Endothelial cell of umbilical vein (primary cell): ENCODE measurements at regions not wholly inside any gene's neighbourhood (a gene's known extent, or its start where the extent isn't known, plus 50 kb on each side); places are given as distances from the start of the nearest gene placed in this dataset.
"Not testable (repeated sequence)": the region's sequence is repeated elsewhere in the genome, so short reads cannot be mapped to it uniquely, and the experiment has no call there.

Experiments
- BruUV-seq: library from RNA; stranded (reverse); fragments of 400-500 nt; replicated peaks from 2 replicates; lab custom pipeline; 2021; lab: Mats Ljungman, UMichigan
- CTCF ChIA-PET: fragments of 300-600, 350-600 bp; sonication (Branson Sonifier 250); formaldehyde crosslinking; loops from one replicate; lab custom pipeline; 2021; ENCODE audit warnings: antibody characterized with exemption, inconsistent platforms; lab: Charles Lee
- POLR2A ChIA-PET: fragments of 300-600, 350-600 bp; sonication (Branson Sonifier 250); formaldehyde crosslinking; loops from one replicate; lab custom pipeline; 2021; ENCODE audit warnings: antibody characterized with exemption, inconsistent platforms; lab: Charles Lee
- DNase-seq: peaks from one replicate; pipeline ENCODE4 v3.0.0-alpha.2; 2011; ENCODE audit warnings: low read depth, low spot score
- FAIRE-seq: peaks from 2 replicates; lab custom pipeline; 2011; peaks lifted over from hg19 to GRCh38; lab: Jason Lieb, UNC
- H2AFZ ChIP-seq: 2 replicates; pipeline ENCODE4 v1.6.0; 2012; ENCODE audit warnings: low read depth, low read length, control low read depth, inconsistent platforms
- H3K27ac ChIP-seq: 2 replicates; pipeline ENCODE4 v1.5.1; 2011; ENCODE audit warnings: low read depth, mild to moderate bottlenecking, control low read depth, low read length, moderate library complexity; ENCODE audit not compliant: insufficient read depth
- H3K27me3 ChIP-seq, 2 experiments: 2 replicates each; pipeline versions ENCODE4 v1.6.0 to v1.6.1; 2011; ENCODE audit warnings: low read length in 2 of 2, mixed read lengths in 1 of 2; ENCODE audit not compliant: control insufficient read depth in 2 of 2, insufficient read depth in 2 of 2
- H3K36me3 ChIP-seq, 2 experiments: 2 replicates in 1 of 2; 3 replicates in 1 of 2; pipeline ENCODE4 v1.5.1; 2011; ENCODE audit warnings: low read length in 2 of 2, mild to moderate bottlenecking in 1 of 2, moderate library complexity in 1 of 2; ENCODE audit not compliant: control insufficient read depth in 2 of 2, insufficient read depth in 2 of 2; ENCODE audit errors: extremely low read depth in 1 of 2
- H3K4me1 ChIP-seq: 3 replicates; pipeline ENCODE4 v1.5.1; 2011; ENCODE audit warnings: mild to moderate bottlenecking, low read length; ENCODE audit not compliant: control insufficient read depth, insufficient read depth; ENCODE audit errors: extremely low read depth
- H3K4me2 ChIP-seq: 2 replicates; pipeline ENCODE4 v1.6.1; 2011; ENCODE audit warnings: low read length, control low read depth, mixed read lengths; ENCODE audit not compliant: insufficient read depth
- H3K4me3 ChIP-seq, 3 experiments: fragments of 200-600 bp in 1 of 3; sonication (generic), shearing (Covaris generic) in 1 of 3; replicated peaks in 1 of 3; 2 replicates each; pipeline ENCODE4 v1.5.1; 2011 to 2016; ENCODE audit warnings: control low read depth in 3 of 3, low read length in 3 of 3, mild to moderate bottlenecking in 2 of 3, inconsistent platforms in 1 of 3, low read depth in 1 of 3, moderate library complexity in 1 of 3; ENCODE audit not compliant: insufficient read depth in 1 of 3
- H3K79me2 ChIP-seq: 2 replicates; pipeline ENCODE4 v1.6.0; 2012; ENCODE audit warnings: low read length, inconsistent platforms; ENCODE audit not compliant: control insufficient read depth, insufficient read depth
- H3K9ac ChIP-seq: replicated peaks from 2 replicates; pipeline ENCODE3; 2011; ENCODE audit warnings: low read length, control low read depth; ENCODE audit not compliant: insufficient read depth; ENCODE audit errors: extremely low read depth
- H3K9me1 ChIP-seq: replicated peaks from 3 replicates; pipeline ENCODE4 v1.6.0; 2011; ENCODE audit warnings: mild to moderate bottlenecking, low read length; ENCODE audit not compliant: control insufficient read depth, insufficient read depth; ENCODE audit errors: extremely low read depth
- H3K9me3 ChIP-seq: replicated peaks from 2 replicates; pipeline ENCODE4 v1.5.1; 2012; ENCODE audit warnings: low read length, inconsistent platforms; ENCODE audit not compliant: control insufficient read depth, insufficient read depth
- H4K20me1 ChIP-seq: replicated peaks from 2 replicates; pipeline ENCODE3; 2011; ENCODE audit warnings: mild to moderate bottlenecking, low read length; ENCODE audit not compliant: control insufficient read depth, insufficient read depth; ENCODE audit errors: extremely low read depth
- EZH2 ChIP-seq: IDR thresholded peaks from 2 replicates; pipeline ENCODE4 v1.6.1; 2012; ENCODE audit warnings: borderline replicate concordance, low read depth, mild to moderate bottlenecking, moderate library complexity, low read length, inconsistent platforms; ENCODE audit not compliant: severe bottlenecking
- FOS ChIP-seq: IDR thresholded peaks from 2 replicates; pipeline ENCODE4 v1.6.1; 2011; ENCODE audit warnings: mild to moderate bottlenecking, low read length, moderate library complexity, borderline replicate concordance; ENCODE audit not compliant: insufficient read depth
- GATA2 ChIP-seq: IDR thresholded peaks from 2 replicates; pipeline ENCODE4 v1.7.0; 2011; ENCODE audit warnings: low read depth, mild to moderate bottlenecking, moderate library complexity, mixed read lengths, low read length; ENCODE audit not compliant: insufficient read length, insufficient read depth
- JUN ChIP-seq: IDR thresholded peaks from 2 replicates; pipeline ENCODE4 v1.6.1; 2011; ENCODE audit warnings: borderline replicate concordance, low read depth; ENCODE audit not compliant: insufficient read length, insufficient read depth
- MYC ChIP-seq: IDR thresholded peaks from one replicate; pipeline ENCODE4 v1.6.1; 2011; ENCODE audit warnings: mild to moderate bottlenecking, low read depth, low read length
- POLR2A ChIP-seq: IDR thresholded peaks from 2 replicates; pipeline ENCODE4 v1.6.1; 2012; ENCODE audit warnings: low read depth, mild to moderate bottlenecking, control low read depth, low read length
- POLR2AphosphoS5 ChIP-seq: IDR thresholded peaks from 2 replicates; pipeline ENCODE4 v1.6.1; 2012; ENCODE audit warnings: low read depth, mild to moderate bottlenecking, control low read depth, low read length, moderate library complexity; ENCODE audit not compliant: insufficient read depth
- dilution Hi-C: fragments of 300-500 bp; cut with MboI; formaldehyde crosslinking; loops from one replicate; pipeline ENCODE4 v1.15.0; 2019; ENCODE audit warnings: low sequenced_read_pairs; ENCODE audit not compliant: extremely low pct_ligation_motif_present
- intact Hi-C: fragments of 100-400 bp; cut with micrococcal nuclease; formaldehyde crosslinking; loops from one replicate; pipeline ENCODE4 v1.10.0; 2022
- TF ChIP-seq, protein P1 (sequence below): IDR thresholded peaks from 2 replicates; pipeline ENCODE4 v1.6.1; 2011; ENCODE audit not compliant: insufficient read depth, insufficient read length
- TF ChIP-seq, protein P2 (sequence below), 2 donors: IDR thresholded peaks; 1 replicate in 1 of 2; 2 replicates in 1 of 2; pipeline ENCODE4 v1.5.1; 2011; ENCODE audit warnings: low read length in 2 of 2, mild to moderate bottlenecking in 2 of 2, moderate library complexity in 2 of 2, control low read depth in 1 of 2, inconsistent platforms in 1 of 2, low read depth in 1 of 2; ENCODE audit not compliant: insufficient read depth in 1 of 2; ENCODE audit errors: extremely low read depth in 1 of 2

DNA sequence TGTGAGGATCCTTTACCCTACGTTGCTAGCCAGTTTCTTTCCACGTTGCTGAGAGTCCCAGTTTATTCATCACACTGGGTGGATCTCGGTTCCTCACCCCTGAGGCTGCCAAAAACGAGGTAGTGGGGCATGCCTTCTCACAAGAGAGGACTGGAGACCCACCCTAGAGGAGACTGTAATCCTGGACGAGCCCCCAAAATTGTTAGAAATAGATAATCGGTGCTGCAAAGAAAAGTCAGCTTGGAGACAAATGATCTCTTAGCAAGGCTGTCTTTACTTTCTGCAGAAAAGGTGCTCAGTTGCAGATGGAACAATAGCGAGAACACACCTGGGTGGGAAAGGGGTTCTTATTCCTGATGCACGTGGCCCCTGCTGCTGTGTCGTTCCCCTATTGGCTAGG lies 101.8 kb downstream of the TMEM167A start:
- no peaks in the 10 kb centered on the region for H3K36me3 ChIP-seq
- FAIRE-seq (no peak), DNase-seq (no peak)
- H3K27ac ChIP-seq, result no peak overlapping the region
- H2AFZ ChIP-seq, result no peak overlapping the region
- H3K9me3 ChIP-seq, result no peaks in the 10 kb centered on the region
- H4K20me1 ChIP-seq, result no peaks in the 10 kb centered on the region
- ChIA-PET POLR2A (no interaction called here), CTCF (no interaction called here)
- TF ChIP-seq GATA2, result no peak
- no peaks in the 10 kb centered on the region for H3K4me1 ChIP-seq
- intact Hi-C loops (no loop called here), dilution Hi-C loops (no loop called here)
- H3K9ac ChIP-seq, result no peak overlapping the region
- no peaks in the 10 kb centered on the region for H3K9me1 ChIP-seq
- no TSS peak for BruUV-seq
- H3K79me2 ChIP-seq, result no peaks in the 10 kb centered on the region
- H3K27me3 ChIP-seq, result no peaks in the 10 kb centered on the region
- H3K4me2 ChIP-seq, result no peak overlapping the region
- H3K4me3 ChIP-seq, result no peak overlapping the region

DNA sequence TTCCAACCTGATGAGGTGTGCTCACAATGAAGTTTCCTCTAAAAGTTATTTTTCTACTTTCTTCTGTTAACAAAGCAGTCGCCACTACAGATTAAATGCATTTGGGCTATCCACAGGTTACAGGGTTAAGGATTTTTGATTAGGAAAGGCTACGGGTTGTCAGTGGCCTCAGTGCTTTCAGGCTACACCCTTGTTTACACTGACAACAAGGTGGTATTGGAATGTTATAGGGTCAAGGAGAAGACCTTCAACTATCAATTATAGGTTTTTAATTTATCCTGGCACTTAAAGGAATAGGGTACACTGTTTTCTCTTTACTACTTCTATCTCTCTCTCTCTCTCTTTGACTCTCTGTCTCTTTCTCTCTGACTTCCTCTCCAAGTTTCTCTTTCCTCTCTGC lies 102.8 kb downstream of the TMEM167A start:
- DNase-seq, H3K4me3 ChIP-seq, H4K20me1 ChIP-seq, H3K27me3 ChIP-seq, H3K4me1 ChIP-seq, H2AFZ ChIP-seq, H3K9me1 ChIP-seq, dilution Hi-C loops, H3K36me3 ChIP-seq, H3K9ac ChIP-seq, FAIRE-seq, H3K27ac ChIP-seq, H3K79me2 ChIP-seq, POLR2A ChIA-PET, BruUV-seq, H3K4me2 ChIP-seq, H3K9me3 ChIP-seq, CTCF ChIA-PET, intact Hi-C loops: not testable (repeated sequence)

DNA sequence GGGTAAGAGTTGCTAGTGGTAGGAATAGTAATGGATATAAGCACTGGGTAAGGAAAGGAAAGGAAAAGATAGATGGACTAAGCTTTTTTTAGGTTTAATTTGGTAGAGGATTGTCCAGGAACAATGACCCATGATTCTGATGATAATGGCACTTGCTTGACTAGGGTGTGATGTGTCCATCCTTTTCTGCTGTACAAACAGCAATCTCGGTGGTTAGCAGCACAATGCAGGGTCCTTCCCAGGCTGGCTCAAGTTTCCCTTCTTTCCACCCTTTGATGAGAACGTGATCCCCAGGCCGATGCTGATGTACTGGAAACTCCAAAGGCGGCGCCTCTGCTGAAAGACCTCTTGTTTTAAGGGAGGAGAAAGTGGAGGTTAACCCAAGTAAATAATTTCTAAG lies 105.3 kb downstream of the TMEM167A start:
- no peak for FAIRE-seq
- H3K9ac ChIP-seq, result no peak overlapping the region
- H3K4me2 ChIP-seq, result no peak overlapping the region
- ChIA-PET POLR2A (no interaction called here), CTCF (no interaction called here)
- no peak overlapping the region for H2AFZ ChIP-seq
- no TSS peak for BruUV-seq
- H3K4me3 ChIP-seq, result no peak overlapping the region
- no peaks in the 10 kb centered on the region for H3K36me3 ChIP-seq
- H3K4me1 ChIP-seq, result no peaks in the 10 kb centered on the region
- H3K27me3 ChIP-seq, result no peaks in the 10 kb centered on the region
- H3K9me1 ChIP-seq, result no peaks in the 10 kb centered on the region
- H3K9me3 ChIP-seq, result no peaks in the 10 kb centered on the region
- no peak overlapping the region for H3K27ac ChIP-seq
- intact Hi-C loops, result no loop called here
- dilution Hi-C loops, result no loop called here
- H4K20me1 ChIP-seq, result no peaks in the 10 kb centered on the region
- H3K79me2 ChIP-seq, result no peaks in the 10 kb centered on the region
- TF ChIP-seq GATA2, result no peak
- no peak for TF ChIP-seq POLR2AphosphoS5
- TF ChIP-seq, protein P1, sequence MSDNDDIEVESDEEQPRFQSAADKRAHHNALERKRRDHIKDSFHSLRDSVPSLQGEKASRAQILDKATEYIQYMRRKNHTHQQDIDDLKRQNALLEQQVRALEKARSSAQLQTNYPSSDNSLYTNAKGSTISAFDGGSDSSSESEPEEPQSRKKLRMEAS, result no peak
- TF ChIP-seq JUN, result no peak
- no peak for TF ChIP-seq MYC
- no peak for TF ChIP-seq POLR2A
- TF ChIP-seq, protein P2, sequence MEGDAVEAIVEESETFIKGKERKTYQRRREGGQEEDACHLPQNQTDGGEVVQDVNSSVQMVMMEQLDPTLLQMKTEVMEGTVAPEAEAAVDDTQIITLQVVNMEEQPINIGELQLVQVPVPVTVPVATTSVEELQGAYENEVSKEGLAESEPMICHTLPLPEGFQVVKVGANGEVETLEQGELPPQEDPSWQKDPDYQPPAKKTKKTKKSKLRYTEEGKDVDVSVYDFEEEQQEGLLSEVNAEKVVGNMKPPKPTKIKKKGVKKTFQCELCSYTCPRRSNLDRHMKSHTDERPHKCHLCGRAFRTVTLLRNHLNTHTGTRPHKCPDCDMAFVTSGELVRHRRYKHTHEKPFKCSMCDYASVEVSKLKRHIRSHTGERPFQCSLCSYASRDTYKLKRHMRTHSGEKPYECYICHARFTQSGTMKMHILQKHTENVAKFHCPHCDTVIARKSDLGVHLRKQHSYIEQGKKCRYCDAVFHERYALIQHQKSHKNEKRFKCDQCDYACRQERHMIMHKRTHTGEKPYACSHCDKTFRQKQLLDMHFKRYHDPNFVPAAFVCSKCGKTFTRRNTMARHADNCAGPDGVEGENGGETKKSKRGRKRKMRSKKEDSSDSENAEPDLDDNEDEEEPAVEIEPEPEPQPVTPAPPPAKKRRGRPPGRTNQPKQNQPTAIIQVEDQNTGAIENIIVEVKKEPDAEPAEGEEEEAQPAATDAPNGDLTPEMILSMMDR (IDR thresholded peaks at IDR 0.05; ENCODE audit: extremely low read depth in 1 of 2, insufficient read depth in 1 of 2, low read depth in 1 of 2, low read length in 2 of 2), result no peak
- TF ChIP-seq EZH2, result no peak
- no peak for TF ChIP-seq FOS
- no peak for DNase-seq
